ENCODE measurements at regions not wholly inside any gene's neighbourhood (a gene's known extent, or its start where the extent isn't known, plus 50 kb on each side); places are given as distances from the start of the nearest gene placed in this dataset.

DNA sequence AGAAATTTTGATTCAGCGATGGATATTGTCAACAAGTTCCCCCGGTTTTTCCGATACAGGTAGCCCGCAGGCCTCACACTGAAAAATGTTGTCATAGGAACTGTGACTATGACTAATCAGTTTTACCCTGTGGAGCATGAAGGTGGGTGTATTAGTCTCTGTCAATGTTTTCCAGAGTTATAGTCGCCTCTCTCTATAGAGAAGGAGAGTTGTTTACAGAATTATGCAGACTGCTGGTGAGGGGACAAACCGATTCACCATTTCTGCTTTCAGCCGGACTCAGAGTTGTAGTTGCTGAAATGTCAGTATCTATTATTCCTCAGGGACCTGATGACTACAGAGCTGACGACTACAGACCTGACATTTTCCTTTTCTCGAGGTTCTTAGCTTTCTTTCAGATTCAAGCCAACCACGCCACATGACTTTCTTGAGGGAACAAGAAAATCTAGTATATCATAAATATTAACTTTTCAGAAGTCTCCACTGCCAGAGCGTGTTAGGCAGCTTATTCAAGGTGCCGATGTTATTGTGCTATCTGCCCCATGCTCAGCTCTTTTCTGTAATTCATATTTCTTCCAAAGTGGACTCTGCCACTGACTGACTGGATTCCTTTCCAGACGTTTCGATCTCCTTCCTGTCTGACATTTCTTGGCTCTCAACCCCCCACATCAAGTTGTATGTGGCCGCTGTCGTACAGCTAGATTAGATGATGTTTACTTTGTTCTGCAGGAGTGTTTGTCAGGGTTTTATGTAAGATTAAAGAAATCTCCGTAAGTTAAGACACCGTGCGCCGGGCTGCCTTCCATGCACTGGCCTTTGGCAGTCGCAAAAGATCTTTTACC lies 178.1 kb downstream of the FGF1 start:
- DNase-seq (ENCODE audit: low spot score): no peak

DNA sequence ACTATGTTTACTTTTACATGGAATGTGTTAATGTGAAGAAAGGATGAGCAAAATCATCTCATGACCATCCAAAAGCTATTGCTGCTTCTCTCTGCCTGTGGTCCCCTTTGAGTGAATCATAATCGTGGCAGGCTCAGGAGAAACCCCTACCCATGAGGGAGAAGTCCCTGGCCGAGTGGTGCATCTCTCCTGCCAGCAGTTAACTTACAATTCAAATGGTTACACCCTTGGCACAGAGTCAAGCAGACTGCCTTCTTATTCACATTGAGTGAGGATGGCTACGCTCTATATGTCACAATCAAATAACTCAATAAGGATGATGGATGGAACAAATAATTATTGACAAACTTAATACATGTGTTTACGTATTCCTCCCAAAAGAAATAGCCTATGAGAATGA lies 179.1 kb downstream of the FGF1 start:
- no peak for DNase-seq (ENCODE audit: low spot score)

GRCh38 chr5:142506046-142506445 lies 179.8 kb downstream of the FGF1 start:
- no peak for DNase-seq (ENCODE audit: low spot score)

GRCh38 chr5:142501890-142502289 lies 177.1 kb upstream of the SPRY4 start:
- no peak for DNase-seq (ENCODE audit: low spot score)

DNA sequence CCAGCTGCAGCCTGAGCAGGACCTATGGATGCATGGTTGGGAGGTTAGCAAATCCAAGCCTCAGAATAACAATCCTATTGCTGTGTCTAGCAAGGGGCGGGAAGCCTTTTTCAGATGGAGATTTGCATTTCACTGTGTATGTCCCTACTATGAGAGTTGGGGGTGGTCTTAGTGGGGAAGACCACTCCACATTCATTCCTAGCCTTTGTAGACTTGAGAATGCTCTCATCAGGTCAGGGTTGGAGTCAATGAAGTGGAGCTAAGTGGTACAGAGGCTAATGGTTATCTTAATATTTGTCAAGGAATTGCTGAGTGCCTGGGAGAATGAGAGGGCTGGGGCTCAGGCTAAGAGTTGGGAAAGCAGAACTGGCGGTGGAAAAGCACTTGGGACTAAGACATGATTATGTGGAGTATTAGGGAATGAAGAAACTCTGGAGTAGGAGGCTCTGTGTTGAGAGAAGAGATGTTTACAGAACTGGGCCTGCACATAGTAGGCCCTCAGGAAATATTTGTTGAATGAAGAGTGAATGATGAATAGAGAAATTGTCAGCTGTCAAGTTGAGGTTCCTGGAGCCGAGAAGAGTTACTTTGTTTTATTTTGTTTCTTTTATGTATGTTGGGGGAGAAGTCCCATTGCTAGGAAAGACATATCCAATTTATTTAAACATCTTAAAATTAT lies 175.5 kb upstream of the SPRY4 start:
- DNase-seq (ENCODE audit: low spot score): no peak

- no peak for DNase-seq (ENCODE audit: low spot score)
These were observed 174.9 kb upstream of the SPRY4 start for GRCh38 chr5:142499591-142500226.

DNA sequence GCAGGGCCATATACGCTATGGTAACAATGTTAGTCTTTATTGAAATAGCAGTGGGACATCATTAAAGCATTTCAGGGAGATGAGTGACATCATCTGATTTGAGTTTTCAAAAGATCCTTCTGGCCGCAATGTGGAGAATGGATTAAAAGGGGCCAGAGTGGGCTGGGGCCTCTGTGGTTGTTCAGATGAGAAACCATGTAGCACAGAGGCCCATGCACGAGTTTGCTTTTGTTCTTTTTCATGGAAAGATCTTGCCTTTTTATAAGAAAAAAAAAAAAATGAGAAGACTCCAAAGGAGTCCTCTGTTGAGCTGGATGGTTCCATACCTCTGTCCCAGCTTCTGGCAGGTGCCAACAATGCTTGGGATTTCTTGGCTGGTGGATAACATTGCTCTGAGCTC lies 173.5 kb upstream of the SPRY4 start:
- no peak for DNase-seq (ENCODE audit: low spot score)

- DNase-seq (ENCODE audit: low spot score): peak; percentile 58
These were observed 170.7 kb upstream of the SPRY4 start for GRCh38 chr5:142495531-142495930.

DNA sequence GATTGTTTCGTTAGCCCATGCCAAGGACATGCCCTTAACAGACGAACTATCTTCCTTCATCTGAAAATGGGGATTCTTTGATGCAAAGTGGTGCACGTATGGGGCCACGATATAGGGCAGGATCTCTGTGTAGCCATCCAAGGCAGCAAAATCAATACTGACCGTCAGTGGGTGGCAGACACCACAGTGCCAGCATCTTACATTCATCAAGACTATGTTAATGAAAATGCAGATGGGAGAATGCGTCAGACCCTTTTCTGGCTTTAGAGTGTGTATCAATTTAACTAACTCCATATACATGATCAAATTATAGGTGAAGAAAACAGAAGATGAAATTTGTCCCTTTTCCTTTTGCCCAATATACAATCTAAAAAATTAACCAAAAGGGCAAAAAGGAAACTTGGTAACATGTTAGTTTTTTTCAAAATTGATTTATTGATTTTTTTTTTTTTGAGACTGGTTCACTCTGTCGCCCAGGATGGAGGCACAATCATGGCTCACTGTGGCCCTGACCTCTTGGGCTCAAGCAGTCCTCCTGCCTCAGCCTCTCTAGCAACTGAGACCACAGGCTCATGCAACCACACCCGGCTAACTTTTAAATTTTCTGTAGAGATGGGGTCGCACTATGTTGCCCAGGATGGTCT lies 169.2 kb upstream of the SPRY4 start:
- no peak for DNase-seq (ENCODE audit: low spot score)

- peak; percentile 36 for DNase-seq (ENCODE audit: low spot score)
These were observed 168.0 kb upstream of the SPRY4 start for GRCh38 chr5:142492781-142493281.

DNA sequence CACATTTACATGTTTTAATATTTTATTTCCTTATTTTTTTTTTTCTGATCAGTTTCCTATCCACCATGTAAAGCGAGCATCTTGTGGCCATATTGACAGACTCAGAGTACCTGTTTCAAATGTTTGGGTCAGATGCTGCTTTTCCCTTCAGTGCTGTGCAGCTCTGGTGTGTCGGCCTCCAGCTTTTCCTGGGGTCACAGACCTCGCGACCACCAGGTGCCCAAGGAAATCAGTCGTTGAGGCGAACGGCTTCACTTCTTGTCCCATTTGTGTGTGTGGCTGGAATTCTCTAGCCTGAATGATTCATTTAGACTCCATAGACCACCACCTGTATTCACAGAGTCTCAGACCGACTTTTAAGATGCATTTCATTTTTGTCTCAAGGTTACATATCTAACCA lies 166.9 kb upstream of the SPRY4 start:
- DNase-seq (ENCODE audit: low spot score): no peak

DNA sequence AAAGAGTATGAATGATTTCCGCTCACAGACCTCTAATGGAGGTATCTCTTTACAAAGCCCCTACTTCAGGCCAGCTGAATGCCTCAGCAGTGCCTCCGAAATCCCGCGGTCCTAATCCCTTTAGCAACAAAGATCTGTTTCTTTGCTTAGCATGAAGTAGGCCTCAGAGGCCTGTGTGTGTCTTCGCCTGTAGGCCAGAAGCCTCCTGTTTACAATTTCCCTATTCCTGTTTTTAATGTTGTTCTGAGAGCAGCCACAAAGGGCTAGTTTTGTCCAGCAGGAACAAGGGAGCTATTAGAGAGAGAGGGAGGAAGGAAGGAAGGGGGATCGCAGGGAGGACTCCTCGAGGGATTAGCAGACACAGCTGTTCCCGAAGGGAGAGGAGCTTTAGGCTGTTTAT lies 166.4 kb upstream of the SPRY4 start:
- no peak for DNase-seq (ENCODE audit: low spot score)

GRCh38 chr5:142486581-142486980 lies 161.8 kb upstream of the SPRY4 start:
- DNase-seq (ENCODE audit: low spot score): peak; percentile 26

DNA sequence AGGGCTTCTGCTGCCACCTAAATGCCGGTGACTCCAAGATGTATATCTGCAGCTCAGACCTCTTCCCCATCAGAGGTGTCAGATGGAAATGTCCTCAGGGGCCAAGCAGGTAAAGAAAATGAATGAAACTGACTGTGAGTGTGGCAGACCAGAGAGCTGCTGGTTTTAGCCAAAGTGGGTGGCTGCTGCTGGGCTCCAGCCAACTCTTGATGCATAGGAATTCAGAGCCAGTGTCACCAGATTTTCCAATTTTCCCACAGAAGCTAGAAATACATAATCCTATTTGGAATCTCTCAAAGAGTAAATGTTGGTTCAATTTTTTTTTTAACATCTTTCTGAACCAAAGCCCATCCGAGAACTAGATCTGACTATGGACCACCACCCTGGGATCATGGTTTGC lies 161.2 kb upstream of the SPRY4 start:
- DNase-seq (ENCODE audit: low spot score): no peak

DNA sequence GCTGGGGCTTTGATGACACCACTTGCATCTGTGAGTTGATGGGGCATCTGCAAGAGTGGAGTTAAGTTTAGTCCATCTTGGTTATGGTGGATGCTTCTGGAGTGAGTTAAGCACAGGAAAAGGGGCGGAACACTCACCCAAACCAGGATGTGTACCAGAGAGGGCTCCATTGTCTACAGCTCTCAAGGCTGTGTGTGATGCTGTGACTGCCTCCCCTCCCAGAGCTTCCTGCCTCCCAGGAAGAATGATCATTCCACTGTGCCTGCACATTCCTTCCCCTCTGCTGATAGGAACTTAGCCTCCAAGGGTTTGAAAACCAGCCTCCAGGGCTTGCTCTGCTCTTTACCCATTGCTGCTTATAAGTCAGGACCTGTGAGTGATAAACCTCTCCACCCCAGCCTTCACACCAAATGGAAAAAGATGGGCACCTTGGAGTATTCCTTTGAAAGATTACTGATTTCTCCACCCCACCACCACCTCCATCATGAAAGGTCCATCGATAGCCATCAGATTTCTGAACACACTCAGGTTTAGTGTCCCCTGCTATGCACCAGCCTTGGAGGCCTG lies 160.1 kb upstream of the SPRY4 start:
- no peak for DNase-seq (ENCODE audit: low spot score)

- no peak for DNase-seq (ENCODE audit: low spot score)
These were observed 157.4 kb upstream of the SPRY4 start for GRCh38 chr5:142482207-142482606.

- DNase-seq (ENCODE audit: low spot score): no peak
These were observed 156.6 kb upstream of the SPRY4 start for GRCh38 chr5:142481410-142481809.

DNA sequence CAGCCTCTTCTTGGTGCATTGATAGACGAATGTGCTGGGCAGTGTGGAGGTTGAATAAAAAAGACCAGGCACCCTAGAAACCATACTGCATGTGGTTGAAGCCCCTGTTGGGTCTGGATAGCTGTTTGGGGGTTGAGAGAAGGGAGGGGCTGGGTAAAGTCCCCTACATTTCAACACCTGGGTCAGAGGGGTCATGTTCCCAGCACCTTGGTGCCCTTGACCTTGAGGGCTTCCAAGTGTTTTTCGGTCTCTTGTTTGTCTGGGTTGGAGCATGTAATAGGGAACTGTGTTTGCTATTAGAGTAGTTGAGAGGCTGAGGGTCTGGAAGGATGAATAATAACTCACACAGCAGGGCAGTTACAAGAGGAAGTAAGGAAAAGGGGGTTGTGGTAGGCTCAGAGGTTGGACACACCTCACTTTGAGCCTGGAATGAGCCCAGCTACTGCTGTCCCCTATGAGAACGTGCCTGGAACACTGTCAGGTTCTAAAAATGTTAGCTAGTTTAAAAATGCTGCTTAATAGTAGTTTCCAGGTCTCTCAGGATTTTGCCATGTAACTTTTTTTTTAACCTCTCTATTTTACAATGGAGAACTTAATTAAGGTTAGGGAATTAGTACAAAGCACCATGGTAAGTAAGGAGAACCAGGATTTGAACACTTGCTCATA lies 155.2 kb upstream of the SPRY4 start:
- DNase-seq (ENCODE audit: low spot score): no peak

DNA sequence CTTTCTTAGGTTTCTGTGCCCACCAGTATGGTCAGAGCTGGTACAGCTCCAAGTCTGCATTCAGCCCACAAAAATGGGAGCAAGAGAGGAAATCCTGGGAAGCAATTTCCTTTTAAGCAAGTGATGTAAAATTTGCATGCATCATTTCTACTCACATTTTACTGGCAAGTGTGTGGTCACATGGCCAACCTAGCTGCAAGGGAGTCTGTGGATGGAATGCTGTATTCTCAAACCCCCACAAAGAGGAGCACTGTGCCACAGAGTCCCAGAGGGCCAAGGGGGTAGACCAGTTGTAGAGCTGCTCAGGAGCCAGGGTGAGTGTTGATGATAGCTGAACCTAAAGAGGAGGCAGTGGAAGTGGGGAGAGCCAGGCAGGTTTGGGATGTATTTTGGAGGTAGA lies 154.3 kb upstream of the SPRY4 start:
- no peak for DNase-seq (ENCODE audit: low spot score)

- no peak for DNase-seq (ENCODE audit: low spot score)
These were observed 153.3 kb upstream of the SPRY4 start for GRCh38 chr5:142478113-142478512.

DNA sequence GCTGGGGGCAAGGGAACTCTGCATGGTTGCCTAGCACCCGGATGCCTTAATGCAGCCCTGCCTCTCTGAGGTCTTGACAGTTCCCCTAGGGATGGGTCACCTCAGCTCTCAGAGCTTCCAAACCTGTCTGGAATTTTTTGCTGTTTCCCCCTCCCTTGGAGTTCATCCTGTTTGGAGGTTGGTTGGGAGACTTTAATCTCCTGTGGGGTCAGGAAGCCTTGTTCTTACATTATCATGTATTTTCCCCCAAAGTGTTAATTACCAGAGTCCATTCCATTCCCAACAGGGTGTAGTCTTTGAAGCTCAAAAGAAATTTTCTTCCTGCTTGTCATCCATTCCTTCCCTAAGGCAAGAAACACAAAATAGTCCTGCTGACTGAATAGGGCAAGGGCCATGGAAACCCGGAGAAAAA lies 150.3 kb upstream of the SPRY4 start:
- DNase-seq (ENCODE audit: low spot score): no peak
